ENCODE measurements at regions not wholly inside any gene's neighbourhood (a gene's known extent, or its start where the extent isn't known, plus 50 kb on each side); places are given as distances from the start of the nearest gene placed in this dataset.

GRCh38 chr16:60485872-60486489 is 1550.3 kb downstream of the CDH8 start:
- no peak for TF ChIP-seq CTCF (IDR thresholded peaks at IDR 0.05 in 2 of 3, conservative IDR thresholded peaks at IDR 0.05 in 1 of 3; ENCODE audit: insufficient read depth in 2 of 3, low read depth in 1 of 3, low read length in 3 of 3)
- no peak for TF ChIP-seq SP2 (IDR thresholded peaks at IDR 0.05; ENCODE audit: extremely low read depth, low read depth, low read length, poor library complexity, severe bottlenecking)
- TF ChIP-seq FOXJ2 (tag; IDR thresholded peaks at IDR 0.05), result no peak
- no peak for TF ChIP-seq MAFF (IDR thresholded peaks at IDR 0.05; ENCODE audit: low read length)
- TF ChIP-seq EZH2 (IDR thresholded peaks at IDR 0.05; ENCODE audit: borderline replicate concordance, low read depth, low read length), result no peak
